HL-60 (cell line): ENCODE measurements at regions not wholly inside any gene's neighbourhood (a gene's known extent, or its start where the extent isn't known, plus 50 kb on each side); places are given as distances from the start of the nearest gene placed in this dataset.

Experiments used
- CTCF ChIP-seq: IDR thresholded peaks from one replicate; pipeline ENCODE4 v1.5.1; 2011; ENCODE audit warnings: low read length, control low read depth, inconsistent platforms; ENCODE audit not compliant: insufficient read depth
- GABPA ChIP-seq: IDR thresholded peaks from 2 replicates; pipeline ENCODE4 v1.6.1; 2012; ENCODE audit warnings: low read depth
- POLR2AphosphoS5 ChIP-seq: IDR thresholded peaks from 2 replicates; pipeline ENCODE4 v1.6.1; 2012; ENCODE audit warnings: low read depth
- REST ChIP-seq: IDR thresholded peaks from 2 replicates; pipeline ENCODE4 v1.6.1; 2012; ENCODE audit warnings: low read depth; ENCODE audit not compliant: insufficient replicate concordance

- no peak for TF ChIP-seq CTCF
- no peak for TF ChIP-seq GABPA
- TF ChIP-seq REST = no peak
- no peak for TF ChIP-seq POLR2AphosphoS5
Measured at GRCh38 chr7:138169441-138169851, 93.2 kb downstream of the AKR1D1 start.
